ENCODE measurements at regions not wholly inside any gene's neighbourhood (a gene's known extent, or its start where the extent isn't known, plus 50 kb on each side); places are given as distances from the start of the nearest gene placed in this dataset.

- TF ChIP-seq CTCF (IDR thresholded peaks at IDR 0.05; ENCODE audit: insufficient read depth, low read depth, low read length) (no peak), EZH2 (IDR thresholded peaks at IDR 0.05; ENCODE audit: insufficient read depth, low read length) (no peak)
These were observed 57.5 kb upstream of the TAMM41 start for GRCh38 chr3:11904157-11904556.
